ENCODE measurements at regions not wholly inside any gene's neighbourhood (a gene's known extent, or its start where the extent isn't known, plus 50 kb on each side); places are given as distances from the start of the nearest gene placed in this dataset.

GRCh38 chr20:19120011-19120410 is 92.4 kb upstream of the SLC24A3 start:
- TF ChIP-seq CTCF (IDR thresholded peaks at IDR 0.05; ENCODE audit: borderline replicate concordance, control extremely low read depth, extremely low read depth, insufficient read depth, missing control alignments): no peak
- no peak for DNase-seq (ENCODE audit: low spot score)
- in situ Hi-C loops (cut with MboI; ENCODE audit: low sequenced_read_pairs, unreplicated experiment): no loop called here

- in situ Hi-C loops (cut with MboI; ENCODE audit: low sequenced_read_pairs, unreplicated experiment): no loop called here
- TF ChIP-seq CTCF (IDR thresholded peaks at IDR 0.05; ENCODE audit: borderline replicate concordance, control extremely low read depth, extremely low read depth, insufficient read depth, missing control alignments): no peak
- DNase-seq (ENCODE audit: low spot score): no peak
Observed at GRCh38 chr20:19120569-19120968, 91.9 kb upstream of the SLC24A3 start.

GRCh38 chr20:19121463-19121862 is 91.0 kb upstream of the SLC24A3 start:
- in situ Hi-C loops (cut with MboI; ENCODE audit: low sequenced_read_pairs, unreplicated experiment): no loop called here

GRCh38 chr20:19121916-19122315 is 90.5 kb upstream of the SLC24A3 start:
- TF ChIP-seq CTCF (IDR thresholded peaks at IDR 0.05; ENCODE audit: borderline replicate concordance, control extremely low read depth, extremely low read depth, insufficient read depth, missing control alignments): no peak
- DNase-seq (ENCODE audit: low spot score): no peak
- in situ Hi-C loops (cut with MboI; ENCODE audit: low sequenced_read_pairs, unreplicated experiment): no loop called here

More at GRCh38 chr20:19121463-19121862, 91.0 kb upstream of the SLC24A3 start:
- no peak for TF ChIP-seq CTCF (IDR thresholded peaks at IDR 0.05; ENCODE audit: borderline replicate concordance, control extremely low read depth, extremely low read depth, insufficient read depth, missing control alignments)
- no peak for DNase-seq (ENCODE audit: low spot score)

GRCh38 chr20:19122395-19122794 is 90.0 kb upstream of the SLC24A3 start:
- no peak for TF ChIP-seq CTCF (IDR thresholded peaks at IDR 0.05; ENCODE audit: borderline replicate concordance, control extremely low read depth, extremely low read depth, insufficient read depth, missing control alignments)
- in situ Hi-C loops (cut with MboI; ENCODE audit: low sequenced_read_pairs, unreplicated experiment): no loop called here
- DNase-seq (ENCODE audit: low spot score): no peak

GRCh38 chr20:19125508-19125907 is 86.9 kb upstream of the SLC24A3 start:
- in situ Hi-C loops (cut with MboI; ENCODE audit: low sequenced_read_pairs, unreplicated experiment): no loop called here

More at GRCh38 chr20:19125508-19125907, 86.9 kb upstream of the SLC24A3 start:
- TF ChIP-seq CTCF (IDR thresholded peaks at IDR 0.05; ENCODE audit: borderline replicate concordance, control extremely low read depth, extremely low read depth, insufficient read depth, missing control alignments): no peak
- no peak for DNase-seq (ENCODE audit: low spot score)
